GM23338 (cell line): ENCODE measurements at regions not wholly inside any gene's neighbourhood (a gene's known extent, or its start where the extent isn't known, plus 50 kb on each side); places are given as distances from the start of the nearest gene placed in this dataset.

Source experiments
- ATAC-seq: fragments of 200-7000 bp; cut with Tn5 transposase; 3 replicates; pipeline ENCODE4 v1.9.1; 2020
- DNase-seq: peaks from one replicate; pipeline ENCODE4 v3.0.0-alpha.2; 2015; ENCODE audit warnings: low spot score
- H2AFZ ChIP-seq: fragments of 200-600 bp; sonication (generic); 2 replicates; pipeline ENCODE4 v1.8.0; 2016; ENCODE audit warnings: antibody characterized with exemption, mild to moderate bottlenecking, moderate library complexity
- H3F3A ChIP-seq: fragments of 200-600 bp; sonication (generic); replicated peaks from 2 replicates; pipeline ENCODE4 v1.8.0; 2017; ENCODE audit warnings: antibody characterized with exemption, mixed run types, low read depth
- H3K27ac ChIP-seq: fragments of 200-600 bp; sonication (generic); 2 replicates; pipeline ENCODE4 v1.6.1; 2016; ENCODE audit warnings: low read depth
- H3K27me3 ChIP-seq: fragments of 200-600 bp; sonication (generic); 2 replicates; pipeline ENCODE4 v1.8.0; 2016; ENCODE audit warnings: mild to moderate bottlenecking, mixed run types, moderate library complexity; ENCODE audit not compliant: insufficient read depth
- H3K36me3 ChIP-seq: fragments of 200-600 bp; sonication (generic); 2 replicates; pipeline ENCODE4 v1.8.0; 2016; ENCODE audit warnings: mild to moderate bottlenecking; ENCODE audit not compliant: insufficient read depth
- H3K4me1 ChIP-seq: fragments of 200-600 bp; sonication (generic); 2 replicates; pipeline ENCODE4 v1.8.0; 2016; ENCODE audit warnings: mild to moderate bottlenecking, moderate library complexity; ENCODE audit not compliant: insufficient read depth
- H3K4me2 ChIP-seq: fragments of 200-600 bp; sonication (generic); 2 replicates; pipeline ENCODE4 v1.7.1; 2017; ENCODE audit warnings: mixed run types
- H3K4me3 ChIP-seq: fragments of 200-600 bp; sonication (generic); 2 replicates; pipeline ENCODE4 v1.6.1; 2016; ENCODE audit warnings: mixed run types
- H3K79me2 ChIP-seq: fragments of 200-600 bp; sonication (generic); replicated peaks from 2 replicates; pipeline ENCODE4 v1.8.0; 2017; ENCODE audit warnings: mild to moderate bottlenecking; ENCODE audit not compliant: insufficient read depth
- H3K9me2 ChIP-seq: fragments of 200-600 bp; sonication (generic); 2 replicates; pipeline ENCODE4 v1.8.0; 2017; ENCODE audit not compliant: insufficient read depth
- H4K20me1 ChIP-seq: fragments of 200-600 bp; sonication (generic); replicated peaks from 2 replicates; pipeline ENCODE4 v1.8.0; 2017; ENCODE audit warnings: mild to moderate bottlenecking; ENCODE audit not compliant: insufficient read depth
- H3K27ac Mint-ChIP-seq: 2 replicates; pipeline ENCODE4 v1.8.0; 2020; ENCODE audit warnings: inconsistent platforms, mild to moderate bottlenecking, moderate library complexity, mixed read lengths
- H3K27me3 Mint-ChIP-seq: 3 replicates; pipeline ENCODE4 v1.8.0; 2022; ENCODE audit warnings: low read depth, mild to moderate bottlenecking, moderate library complexity, mixed read lengths, inconsistent platforms; ENCODE audit not compliant: insufficient read depth, poor library complexity
- H3K36me3 Mint-ChIP-seq: 3 replicates; pipeline ENCODE4 v1.8.0; 2021; ENCODE audit warnings: low read depth, mild to moderate bottlenecking, inconsistent platforms, moderate library complexity, mixed read lengths
- H3K4me1 Mint-ChIP-seq: 3 replicates; pipeline ENCODE4 v1.8.0; 2020; ENCODE audit warnings: mild to moderate bottlenecking, inconsistent platforms, mixed read lengths
- H3K4me3 Mint-ChIP-seq: 3 replicates; pipeline ENCODE4 v1.8.0; 2021; ENCODE audit warnings: moderate library complexity, mild to moderate bottlenecking, inconsistent platforms, mixed read lengths
- H3K9me3 Mint-ChIP-seq: 3 replicates; pipeline ENCODE4 v1.8.0; 2020; ENCODE audit warnings: moderate library complexity, mild to moderate bottlenecking, inconsistent platforms, mixed read lengths
- CREB1 ChIP-seq: fragments of 250-450 bp; sonication (Bioruptor Pico); IDR thresholded peaks from 2 replicates; pipeline ENCODE4 v1.5.0; 2020; ENCODE audit warnings: low read depth, mild to moderate bottlenecking, moderate library complexity
- EZH2 ChIP-seq: fragments of 200-600 bp; sonication (generic); IDR thresholded peaks from one replicate; pipeline ENCODE4 v1.8.0; 2017; ENCODE audit warnings: antibody characterized with exemption, mild to moderate bottlenecking, low read depth; ENCODE audit not compliant: unreplicated experiment
- EZH2phosphoT487 ChIP-seq: fragments of 200-600 bp; sonication (generic); IDR thresholded peaks from one replicate; pipeline ENCODE4 v1.8.1; 2018; ENCODE audit warnings: antibody characterized with exemption; ENCODE audit not compliant: unreplicated experiment
- JUNB ChIP-seq: IDR thresholded peaks from one replicate; pipeline ENCODE4 v1.6.1; 2016; ENCODE audit warnings: antibody characterized with exemption; ENCODE audit not compliant: unreplicated experiment
- NANOG ChIP-seq: IDR thresholded peaks from 2 replicates; pipeline ENCODE4 v1.6.1; 2016; ENCODE audit warnings: antibody characterized with exemption, borderline replicate concordance
- POLR2AphosphoS5 ChIP-seq: IDR thresholded peaks from 2 replicates; pipeline ENCODE4 v1.6.1; 2016; ENCODE audit warnings: antibody characterized with exemption, low read depth
- STAT1 ChIP-seq: IDR thresholded peaks from one replicate; pipeline ENCODE4 v1.6.1; 2016; ENCODE audit warnings: antibody characterized with exemption; ENCODE audit not compliant: unreplicated experiment
- ZNF114 ChIP-seq: fragments of 250-450 bp; sonication (Bioruptor Pico); IDR thresholded peaks from 2 replicates; pipeline ENCODE4 v1.5.0; 2020; ENCODE audit warnings: mild to moderate bottlenecking, moderate library complexity
- ZNF331 ChIP-seq: fragments of 250-450 bp; sonication (Bioruptor Pico); IDR thresholded peaks from 2 replicates; pipeline ENCODE4 v1.5.0; 2020; ENCODE audit warnings: low read depth, mild to moderate bottlenecking, moderate library complexity
- TF ChIP-seq, protein P1 (sequence below): IDR thresholded peaks from 2 replicates; pipeline ENCODE4 v1.6.1; 2016; ENCODE audit warnings: antibody characterized with exemption
- TF ChIP-seq, protein P2 (sequence below), 2 experiments: fragments of 200-600 bp in 1 of 2; sonication (generic) in 1 of 2; conservative IDR thresholded peaks; 2 replicates each; pipeline versions ENCODE4 v1.5.1 to v1.6.1; 2016 to 2017; ENCODE audit warnings: antibody characterized with exemption in 2 of 2, low read depth in 2 of 2, mild to moderate bottlenecking in 2 of 2, moderate library complexity in 1 of 2
- TF ChIP-seq, protein P3 (sequence below): fragments of 250-450 bp; sonication (Bioruptor Pico); IDR thresholded peaks from 2 replicates; pipeline ENCODE4 v1.5.0; 2020; ENCODE audit warnings: mild to moderate bottlenecking, moderate library complexity
- TF ChIP-seq, protein P4 (sequence below): IDR thresholded peaks from one replicate; pipeline ENCODE4 v1.6.1; 2018; ENCODE audit warnings: antibody characterized with exemption; ENCODE audit not compliant: unreplicated experiment

DNA sequence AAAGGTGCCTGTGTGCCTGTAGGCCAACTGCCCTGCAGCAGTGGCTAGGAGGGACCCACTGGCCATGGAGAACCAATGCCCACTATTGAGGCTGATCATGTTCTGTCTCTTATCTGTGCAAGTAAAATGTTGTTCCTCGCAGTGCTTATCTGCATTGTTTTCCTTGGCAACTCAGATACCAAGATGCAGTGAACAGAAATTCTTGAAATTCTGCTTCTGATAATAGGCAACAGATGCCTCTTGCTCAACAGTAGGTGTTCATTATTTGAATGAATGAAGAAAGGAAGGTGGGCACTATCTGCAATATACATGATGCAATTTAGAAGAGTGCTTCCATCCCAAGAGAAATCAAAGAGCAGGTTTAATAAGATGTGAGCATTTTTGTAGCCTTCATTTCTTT, 232.2 kb downstream of the NUAK1 start:
- Histone ChIP-seq H3K4me2 (no peak overlapping the region), H3K4me3 (no peak overlapping the region), H3K4me1 (no peaks in the 10 kb centered on the region), H3K9me2 (peaks cover 25% of the 10 kb centered on the region), H3F3A (no peaks in the 10 kb centered on the region), H2AFZ (no peak overlapping the region), H3K27me3 (no peaks in the 10 kb centered on the region), H4K20me1 (no peaks in the 10 kb centered on the region), H3K27ac (no peak overlapping the region), H3K36me3 (no peaks in the 10 kb centered on the region), H3K79me2 (no peaks in the 10 kb centered on the region)
- no peak overlapping the region for H3K27ac Mint-ChIP-seq
- no peak overlapping the region for H3K4me3 Mint-ChIP-seq
- no peaks in the 10 kb centered on the region for H3K9me3 Mint-ChIP-seq
- ATAC-seq (no peak), DNase-seq (no peak)
- peaks cover 6% of the 10 kb centered on the region for H3K27me3 Mint-ChIP-seq
- H3K36me3 Mint-ChIP-seq, result no peaks in the 10 kb centered on the region
- no peaks in the 10 kb centered on the region; the same call in 2 of the 3 replicates for H3K4me1 Mint-ChIP-seq
- TF ChIP-seq POLR2AphosphoS5, result no peak
- TF ChIP-seq EZH2phosphoT487, result no peak
- TF ChIP-seq, protein P1, sequence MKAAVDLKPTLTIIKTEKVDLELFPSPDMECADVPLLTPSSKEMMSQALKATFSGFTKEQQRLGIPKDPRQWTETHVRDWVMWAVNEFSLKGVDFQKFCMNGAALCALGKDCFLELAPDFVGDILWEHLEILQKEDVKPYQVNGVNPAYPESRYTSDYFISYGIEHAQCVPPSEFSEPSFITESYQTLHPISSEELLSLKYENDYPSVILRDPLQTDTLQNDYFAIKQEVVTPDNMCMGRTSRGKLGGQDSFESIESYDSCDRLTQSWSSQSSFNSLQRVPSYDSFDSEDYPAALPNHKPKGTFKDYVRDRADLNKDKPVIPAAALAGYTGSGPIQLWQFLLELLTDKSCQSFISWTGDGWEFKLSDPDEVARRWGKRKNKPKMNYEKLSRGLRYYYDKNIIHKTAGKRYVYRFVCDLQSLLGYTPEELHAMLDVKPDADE, result no peak
- TF ChIP-seq CREB1, result no peak
- no peak for TF ChIP-seq EZH2
- TF ChIP-seq ZNF331 (CRISPR knock-in tag), result no peak
- TF ChIP-seq ZNF114 (CRISPR knock-in tag), result no peak
- TF ChIP-seq, protein P2, sequence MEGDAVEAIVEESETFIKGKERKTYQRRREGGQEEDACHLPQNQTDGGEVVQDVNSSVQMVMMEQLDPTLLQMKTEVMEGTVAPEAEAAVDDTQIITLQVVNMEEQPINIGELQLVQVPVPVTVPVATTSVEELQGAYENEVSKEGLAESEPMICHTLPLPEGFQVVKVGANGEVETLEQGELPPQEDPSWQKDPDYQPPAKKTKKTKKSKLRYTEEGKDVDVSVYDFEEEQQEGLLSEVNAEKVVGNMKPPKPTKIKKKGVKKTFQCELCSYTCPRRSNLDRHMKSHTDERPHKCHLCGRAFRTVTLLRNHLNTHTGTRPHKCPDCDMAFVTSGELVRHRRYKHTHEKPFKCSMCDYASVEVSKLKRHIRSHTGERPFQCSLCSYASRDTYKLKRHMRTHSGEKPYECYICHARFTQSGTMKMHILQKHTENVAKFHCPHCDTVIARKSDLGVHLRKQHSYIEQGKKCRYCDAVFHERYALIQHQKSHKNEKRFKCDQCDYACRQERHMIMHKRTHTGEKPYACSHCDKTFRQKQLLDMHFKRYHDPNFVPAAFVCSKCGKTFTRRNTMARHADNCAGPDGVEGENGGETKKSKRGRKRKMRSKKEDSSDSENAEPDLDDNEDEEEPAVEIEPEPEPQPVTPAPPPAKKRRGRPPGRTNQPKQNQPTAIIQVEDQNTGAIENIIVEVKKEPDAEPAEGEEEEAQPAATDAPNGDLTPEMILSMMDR (conservative IDR thresholded peaks at IDR 0.05; ENCODE audit: low read depth in 2 of 2), result no peak
- TF ChIP-seq JUNB, result no peak
- TF ChIP-seq, protein P3, sequence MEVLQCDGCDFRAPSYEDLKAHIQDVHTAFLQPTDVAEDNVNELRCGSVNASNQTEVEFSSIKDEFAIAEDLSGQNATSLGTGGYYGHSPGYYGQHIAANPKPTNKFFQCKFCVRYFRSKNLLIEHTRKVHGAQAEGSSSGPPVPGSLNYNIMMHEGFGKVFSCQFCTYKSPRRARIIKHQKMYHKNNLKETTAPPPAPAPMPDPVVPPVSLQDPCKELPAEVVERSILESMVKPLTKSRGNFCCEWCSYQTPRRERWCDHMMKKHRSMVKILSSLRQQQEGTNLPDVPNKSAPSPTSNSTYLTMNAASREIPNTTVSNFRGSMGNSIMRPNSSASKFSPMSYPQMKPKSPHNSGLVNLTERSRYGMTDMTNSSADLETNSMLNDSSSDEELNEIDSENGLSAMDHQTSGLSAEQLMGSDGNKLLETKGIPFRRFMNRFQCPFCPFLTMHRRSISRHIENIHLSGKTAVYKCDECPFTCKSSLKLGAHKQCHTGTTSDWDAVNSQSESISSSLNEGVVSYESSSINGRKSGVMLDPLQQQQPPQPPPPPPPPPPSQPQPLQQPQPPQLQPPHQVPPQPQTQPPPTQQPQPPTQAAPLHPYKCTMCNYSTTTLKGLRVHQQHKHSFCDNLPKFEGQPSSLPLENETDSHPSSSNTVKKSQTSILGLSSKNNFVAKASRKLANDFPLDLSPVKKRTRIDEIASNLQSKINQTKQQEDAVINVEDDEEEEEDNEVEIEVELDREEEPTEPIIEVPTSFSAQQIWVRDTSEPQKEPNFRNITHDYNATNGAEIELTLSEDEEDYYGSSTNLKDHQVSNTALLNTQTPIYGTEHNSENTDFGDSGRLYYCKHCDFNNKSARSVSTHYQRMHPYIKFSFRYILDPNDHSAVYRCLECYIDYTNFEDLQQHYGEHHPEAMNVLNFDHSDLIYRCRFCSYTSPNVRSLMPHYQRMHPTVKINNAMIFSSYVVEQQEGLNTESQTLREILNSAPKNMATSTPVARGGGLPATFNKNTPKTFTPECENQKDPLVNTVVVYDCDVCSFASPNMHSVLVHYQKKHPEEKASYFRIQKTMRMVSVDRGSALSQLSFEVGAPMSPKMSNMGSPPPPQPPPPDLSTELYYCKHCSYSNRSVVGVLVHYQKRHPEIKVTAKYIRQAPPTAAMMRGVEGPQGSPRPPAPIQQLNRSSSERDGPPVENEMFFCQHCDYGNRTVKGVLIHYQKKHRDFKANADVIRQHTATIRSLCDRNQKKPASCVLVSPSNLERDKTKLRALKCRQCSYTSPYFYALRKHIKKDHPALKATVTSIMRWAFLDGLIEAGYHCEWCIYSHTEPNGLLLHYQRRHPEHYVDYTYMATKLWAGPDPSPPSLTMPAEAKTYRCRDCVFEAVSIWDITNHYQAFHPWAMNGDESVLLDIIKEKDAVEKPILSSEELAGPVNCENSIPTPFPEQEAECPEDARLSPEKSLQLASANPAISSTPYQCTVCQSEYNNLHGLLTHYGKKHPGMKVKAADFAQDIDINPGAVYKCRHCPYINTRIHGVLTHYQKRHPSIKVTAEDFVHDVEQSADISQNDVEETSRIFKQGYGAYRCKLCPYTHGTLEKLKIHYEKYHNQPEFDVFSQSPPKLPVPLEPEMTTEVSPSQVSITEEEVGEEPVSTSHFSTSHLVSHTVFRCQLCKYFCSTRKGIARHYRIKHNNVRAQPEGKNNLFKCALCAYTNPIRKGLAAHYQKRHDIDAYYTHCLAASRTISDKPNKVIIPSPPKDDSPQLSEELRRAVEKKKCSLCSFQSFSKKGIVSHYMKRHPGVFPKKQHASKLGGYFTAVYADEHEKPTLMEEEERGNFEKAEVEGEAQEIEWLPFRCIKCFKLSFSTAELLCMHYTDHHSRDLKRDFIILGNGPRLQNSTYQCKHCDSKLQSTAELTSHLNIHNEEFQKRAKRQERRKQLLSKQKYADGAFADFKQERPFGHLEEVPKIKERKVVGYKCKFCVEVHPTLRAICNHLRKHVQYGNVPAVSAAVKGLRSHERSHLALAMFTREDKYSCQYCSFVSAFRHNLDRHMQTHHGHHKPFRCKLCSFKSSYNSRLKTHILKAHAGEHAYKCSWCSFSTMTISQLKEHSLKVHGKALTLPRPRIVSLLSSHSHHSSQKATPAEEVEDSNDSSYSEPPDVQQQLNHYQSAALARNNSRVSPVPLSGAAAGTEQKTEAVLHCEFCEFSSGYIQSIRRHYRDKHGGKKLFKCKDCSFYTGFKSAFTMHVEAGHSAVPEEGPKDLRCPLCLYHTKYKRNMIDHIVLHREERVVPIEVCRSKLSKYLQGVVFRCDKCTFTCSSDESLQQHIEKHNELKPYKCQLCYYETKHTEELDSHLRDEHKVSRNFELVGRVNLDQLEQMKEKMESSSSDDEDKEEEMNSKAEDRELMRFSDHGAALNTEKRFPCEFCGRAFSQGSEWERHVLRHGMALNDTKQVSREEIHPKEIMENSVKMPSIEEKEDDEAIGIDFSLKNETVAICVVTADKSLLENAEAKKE (CRISPR knock-in tag), result no peak
- no peak for TF ChIP-seq STAT1
- TF ChIP-seq, protein P4, sequence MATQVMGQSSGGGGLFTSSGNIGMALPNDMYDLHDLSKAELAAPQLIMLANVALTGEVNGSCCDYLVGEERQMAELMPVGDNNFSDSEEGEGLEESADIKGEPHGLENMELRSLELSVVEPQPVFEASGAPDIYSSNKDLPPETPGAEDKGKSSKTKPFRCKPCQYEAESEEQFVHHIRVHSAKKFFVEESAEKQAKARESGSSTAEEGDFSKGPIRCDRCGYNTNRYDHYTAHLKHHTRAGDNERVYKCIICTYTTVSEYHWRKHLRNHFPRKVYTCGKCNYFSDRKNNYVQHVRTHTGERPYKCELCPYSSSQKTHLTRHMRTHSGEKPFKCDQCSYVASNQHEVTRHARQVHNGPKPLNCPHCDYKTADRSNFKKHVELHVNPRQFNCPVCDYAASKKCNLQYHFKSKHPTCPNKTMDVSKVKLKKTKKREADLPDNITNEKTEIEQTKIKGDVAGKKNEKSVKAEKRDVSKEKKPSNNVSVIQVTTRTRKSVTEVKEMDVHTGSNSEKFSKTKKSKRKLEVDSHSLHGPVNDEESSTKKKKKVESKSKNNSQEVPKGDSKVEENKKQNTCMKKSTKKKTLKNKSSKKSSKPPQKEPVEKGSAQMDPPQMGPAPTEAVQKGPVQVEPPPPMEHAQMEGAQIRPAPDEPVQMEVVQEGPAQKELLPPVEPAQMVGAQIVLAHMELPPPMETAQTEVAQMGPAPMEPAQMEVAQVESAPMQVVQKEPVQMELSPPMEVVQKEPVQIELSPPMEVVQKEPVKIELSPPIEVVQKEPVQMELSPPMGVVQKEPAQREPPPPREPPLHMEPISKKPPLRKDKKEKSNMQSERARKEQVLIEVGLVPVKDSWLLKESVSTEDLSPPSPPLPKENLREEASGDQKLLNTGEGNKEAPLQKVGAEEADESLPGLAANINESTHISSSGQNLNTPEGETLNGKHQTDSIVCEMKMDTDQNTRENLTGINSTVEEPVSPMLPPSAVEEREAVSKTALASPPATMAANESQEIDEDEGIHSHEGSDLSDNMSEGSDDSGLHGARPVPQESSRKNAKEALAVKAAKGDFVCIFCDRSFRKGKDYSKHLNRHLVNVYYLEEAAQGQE, result no peak
- no peak for TF ChIP-seq NANOG
